Common myeloid progenitor, CD34-positive (primary cell): ENCODE measurements at regions not wholly inside any gene's neighbourhood (a gene's known extent, or its start where the extent isn't known, plus 50 kb on each side); places are given as distances from the start of the nearest gene placed in this dataset.

Source experiments
- CTCF ChIA-PET: fragments of 350-600 bp; sonication (Branson Sonifier 250); formaldehyde crosslinking; loops from one replicate; lab custom pipeline; 2021; ENCODE audit warnings: antibody characterized with exemption; lab: Charles Lee
- POLR2A ChIA-PET: fragments of 350-600 bp; sonication (Branson Sonifier 250); formaldehyde crosslinking; loops from one replicate; lab custom pipeline; 2021; ENCODE audit warnings: antibody characterized with exemption; lab: Charles Lee
- DNase-seq, 3 donors: peaks; one replicate each; pipeline versions ENCODE4 v3.0.0 to v3.0.0-alpha.2; 2013
- H3K27ac ChIP-seq, 2 experiments: 1 replicate in 1 of 2; 2 replicates in 1 of 2; pipeline ENCODE4 v1.7.0; 2013; ENCODE audit warnings: inconsistent platforms in 2 of 2, low read length in 2 of 2, mild to moderate bottlenecking in 2 of 2, low read depth in 1 of 2, moderate library complexity in 1 of 2; ENCODE audit not compliant: severe bottlenecking in 2 of 2, insufficient read depth in 1 of 2, poor library complexity in 1 of 2
- H3K27me3 ChIP-seq, 5 experiments: replicated peaks in 2 of 5; 1 replicate in 3 of 5; 2 replicates in 2 of 5; pipeline versions ENCODE4 v1.6.1 to v1.7.0; 2013; ENCODE audit warnings: low read length in 4 of 5, mild to moderate bottlenecking in 2 of 5, moderate library complexity in 2 of 5, inconsistent platforms in 1 of 5; ENCODE audit not compliant: insufficient read depth in 5 of 5, control insufficient read depth in 4 of 5
- H3K36me3 ChIP-seq, 4 experiments: 1 replicate in 2 of 4; 2 replicates in 2 of 4; pipeline versions ENCODE4 v1.6.1 to v1.7.0; 2013; ENCODE audit warnings: low read length in 3 of 4, control low read depth in 1 of 4, mild to moderate bottlenecking in 1 of 4; ENCODE audit not compliant: control insufficient read depth in 4 of 4, insufficient read depth in 4 of 4
- H3K4me1 ChIP-seq, 4 experiments: 1 replicate in 3 of 4; 2 replicates in 1 of 4; pipeline versions ENCODE4 v1.6.1 to v1.7.1; 2013; ENCODE audit warnings: low read length in 3 of 4, mild to moderate bottlenecking in 3 of 4, control low read depth in 1 of 4, inconsistent platforms in 1 of 4, moderate library complexity in 1 of 4; ENCODE audit not compliant: control insufficient read depth in 4 of 4, insufficient read depth in 4 of 4; ENCODE audit errors: control extremely low read depth in 1 of 4
- H3K4me3 ChIP-seq, 7 experiments: 1 replicate in 4 of 7; 2 replicates in 3 of 7; pipeline versions ENCODE4 v1.5.1 to v1.7.0; 2013; ENCODE audit warnings: mild to moderate bottlenecking in 7 of 7, low read length in 6 of 7, moderate library complexity in 6 of 7, inconsistent platforms in 2 of 7, low read depth in 2 of 7, control low read depth in 1 of 7; ENCODE audit not compliant: insufficient read depth in 4 of 7, control insufficient read depth in 1 of 7; ENCODE audit errors: extremely low read depth in 1 of 7
- H3K9me3 ChIP-seq, 5 experiments: 1 replicate in 4 of 5; 2 replicates in 1 of 5; pipeline versions ENCODE4 v1.6.1 to v1.7.1; 2013; ENCODE audit warnings: low read length in 4 of 5, mild to moderate bottlenecking in 2 of 5, inconsistent platforms in 1 of 5, low read depth in 1 of 5, moderate library complexity in 1 of 5; ENCODE audit not compliant: control insufficient read depth in 4 of 5, insufficient read depth in 2 of 5; ENCODE audit errors: control extremely low read depth in 1 of 5
- WGBS: methylation state at CpG from one replicate; pipeline ENCODE4 v1.1.5; 2013; ENCODE audit not compliant: insufficient coverage; 5-methylcytosine and 5-hydroxymethylcytosine counted together

- Histone ChIP-seq H3K4me1 (no peaks in the 10 kb centered on the region), H3K27ac (no peak overlapping the region), H3K9me3 (peaks cover 0 to 14% (median 5%) of the 10 kb centered on the region in 5 experiments), H3K36me3 (no peaks in the 10 kb centered on the region), H3K27me3 (peaks cover 0 to 80% (median 16%) of the 10 kb centered on the region in 5 experiments), H3K4me3 (no peak overlapping the region)
- CTCF ChIA-PET, result interaction anchor here (1.1 kb wide), 1 partner anchor 28 kb away, joined by 4 read pairs; no protein-coding TSS in a partner anchor
- WGBS, result 78% methylated on average over 12 of the region's 17 CpGs
- POLR2A ChIA-PET, result no interaction called here
- DNase-seq, result no peak
Measured at GRCh38 chr17:79668344-79669250, 57.7 kb upstream of the RBFOX3 start.

GRCh38 chr17:79667746-79668145 is 56.9 kb upstream of the RBFOX3 start:
- H3K27me3 ChIP-seq, result peaks cover 0 to 80% (median 12%) of the 10 kb centered on the region in 5 experiments
- WGBS, result 98% methylated on average over 7 of the region's 8 CpGs

GRCh38 chr17:79667121-79667715 is 56.4 kb upstream of the RBFOX3 start:
- no peak overlapping the region for H3K4me3 ChIP-seq
- H3K36me3 ChIP-seq, result no peaks in the 10 kb centered on the region
- H3K9me3 ChIP-seq, result peaks cover 0 to 4% (median 1%) of the 10 kb centered on the region in 5 experiments
- no peak for DNase-seq
- H3K27ac ChIP-seq, result no peak overlapping the region
- POLR2A ChIA-PET, result no interaction called here
- CTCF ChIA-PET, result no interaction called here
- WGBS, result 89% methylated on average over 13 of the region's 14 CpGs
- peaks cover 0 to 82% (median 11%) of the 10 kb centered on the region in 5 experiments for H3K27me3 ChIP-seq
- H3K4me1 ChIP-seq, result no peaks in the 10 kb centered on the region

More at GRCh38 chr17:79667746-79668145, 56.9 kb upstream of the RBFOX3 start:
- H3K4me1 ChIP-seq, result no peaks in the 10 kb centered on the region
- no peak overlapping the region for H3K4me3 ChIP-seq
- no peak for DNase-seq
- H3K27ac ChIP-seq, result no peak overlapping the region
- ChIA-PET CTCF (no interaction called here), POLR2A (no interaction called here)
- H3K36me3 ChIP-seq, result no peaks in the 10 kb centered on the region
- peaks cover 0 to 7% (median 0%) of the 10 kb centered on the region in 5 experiments for H3K9me3 ChIP-seq

GRCh38 chr17:79666111-79666510 is 55.3 kb upstream of the RBFOX3 start:
- no peak overlapping the region for H3K27ac ChIP-seq
- H3K4me1 ChIP-seq, result no peaks in the 10 kb centered on the region
- H3K36me3 ChIP-seq, result no peaks in the 10 kb centered on the region
- POLR2A ChIA-PET, result interaction anchor here (0.7 kb wide), 1 partner anchor 18 kb away, joined by 3 read pairs; no protein-coding TSS in a partner anchor
- 92% methylated on average over 6 of the region's 7 CpGs for WGBS
- CTCF ChIA-PET, result no interaction called here
- H3K9me3 ChIP-seq, result peaks cover 0 to 13% (median 4%) of the 10 kb centered on the region in 5 experiments
- DNase-seq, result no peak
- H3K4me3 ChIP-seq, result no peak overlapping the region
- H3K27me3 ChIP-seq, result peaks cover 2 to 80% (median 12%) of the 10 kb centered on the region in 5 experiments

- Histone ChIP-seq H3K27me3 (peaks cover 2 to 78% (median 12%) of the 10 kb centered on the region in 5 experiments), H3K27ac (no peak overlapping the region), H3K4me1 (no peaks in the 10 kb centered on the region), H3K4me3 (peak overlapping the region in 1 of 7 experiments; percentile 40), H3K9me3 (peaks cover 0 to 16% (median 4%) of the 10 kb centered on the region in 5 experiments), H3K36me3 (no peaks in the 10 kb centered on the region)
- ChIA-PET CTCF (no interaction called here), POLR2A (no interaction called here)
- DNase-seq, result peak in 2 of 3 donors; percentile 7 to 16
- WGBS, result 21% methylated on average over 19 of the region's 22 CpGs
Measured at GRCh38 chr17:79664930-79665737, 54.3 kb upstream of the RBFOX3 start.

GRCh38 chr17:79661292-79662041 is 50.6 kb upstream of the RBFOX3 start:
- Histone ChIP-seq H3K4me3 (no peak overlapping the region), H3K27ac (no peak overlapping the region), H3K9me3 (peaks cover 0 to 16% (median 4%) of the 10 kb centered on the region in 5 experiments), H3K27me3 (peaks cover 2 to 78% (median 13%) of the 10 kb centered on the region in 5 experiments), H3K36me3 (no peaks in the 10 kb centered on the region), H3K4me1 (no peaks in the 10 kb centered on the region)
- no peak for DNase-seq
- POLR2A ChIA-PET, result no interaction called here
- CTCF ChIA-PET, result interaction anchor here (1.0 kb wide), 1 partner anchor 270 kb away, joined by 3 read pairs; no protein-coding TSS in a partner anchor
